NCI-H526 (cell line): ENCODE measurements at regions not wholly inside any gene's neighbourhood (a gene's known extent, or its start where the extent isn't known, plus 50 kb on each side); places are given as distances from the start of the nearest gene placed in this dataset.
A peak's percentile ranks its signal among the peaks of the same experiment; 100 is the strongest.
"Not testable (repeated sequence)": the region's sequence is repeated elsewhere in the genome, so short reads cannot be mapped to it uniquely, and the experiment has no call there.

Experiments
- DNase-seq, 2 experiments: peaks; one replicate each; lab custom pipeline; 2025; lab: John Stamatoyannopoulos, UW

- peak in 1 of 2 experiments; percentile 17 for DNase-seq
Measured at GRCh38 chr2:143852759-143853158, 667.2 kb downstream of the ZEB2 start.

GRCh38 chr2:143850084-143850483 lies 669.8 kb downstream of the ZEB2 start:
- no peak for DNase-seq

- no peak for DNase-seq
Measured at GRCh38 chr2:143847257-143847656, 672.7 kb downstream of the ZEB2 start.

- no peak for DNase-seq
Measured at GRCh38 chr2:143844986-143845385, 674.9 kb downstream of the ZEB2 start.

GRCh38 chr2:143843686-143844085 lies 676.2 kb downstream of the ZEB2 start:
- DNase-seq = no peak

GRCh38 chr2:143842836-143843235 lies 677.1 kb downstream of the ZEB2 start:
- no peak for DNase-seq

DNA sequence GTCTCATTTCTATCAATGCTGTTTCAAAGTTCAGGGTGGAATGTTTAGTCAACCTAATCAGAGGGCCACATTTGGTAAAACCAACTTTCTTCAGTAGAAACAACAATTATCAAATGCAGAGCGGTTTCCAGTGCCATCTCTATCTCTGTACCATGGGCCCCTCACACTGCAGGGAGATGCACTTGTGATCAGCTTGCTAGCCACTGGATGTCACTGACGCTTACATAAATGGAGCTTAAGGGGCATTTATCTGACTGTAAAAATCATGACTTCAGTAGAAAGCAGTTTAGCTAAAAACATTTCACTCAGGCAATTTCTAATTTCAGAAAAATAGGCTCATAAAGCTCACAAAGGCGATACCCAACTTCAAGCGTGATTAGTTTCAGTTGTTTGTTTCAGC lies 678.0 kb downstream of the ZEB2 start:
- no peak for DNase-seq

DNA sequence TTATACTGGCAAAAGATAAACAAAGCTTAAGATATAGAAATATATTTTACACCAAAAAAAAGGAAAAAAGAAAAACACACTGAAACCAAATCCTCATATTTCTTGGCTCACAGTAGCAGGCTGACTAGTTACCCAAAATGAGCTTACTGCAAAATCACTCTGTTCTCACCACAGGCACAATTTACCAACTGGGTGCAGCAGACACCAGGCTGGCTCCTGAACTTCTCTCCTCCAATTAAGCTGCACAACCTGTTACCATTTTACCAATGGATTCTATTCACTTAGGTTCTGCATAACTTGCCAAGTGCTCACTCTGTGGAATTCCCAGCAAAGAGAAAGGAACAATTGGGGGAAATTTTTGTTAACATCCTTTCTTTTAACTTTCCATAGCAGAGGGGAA lies 679.3 kb downstream of the ZEB2 start:
- no peak for DNase-seq

DNA sequence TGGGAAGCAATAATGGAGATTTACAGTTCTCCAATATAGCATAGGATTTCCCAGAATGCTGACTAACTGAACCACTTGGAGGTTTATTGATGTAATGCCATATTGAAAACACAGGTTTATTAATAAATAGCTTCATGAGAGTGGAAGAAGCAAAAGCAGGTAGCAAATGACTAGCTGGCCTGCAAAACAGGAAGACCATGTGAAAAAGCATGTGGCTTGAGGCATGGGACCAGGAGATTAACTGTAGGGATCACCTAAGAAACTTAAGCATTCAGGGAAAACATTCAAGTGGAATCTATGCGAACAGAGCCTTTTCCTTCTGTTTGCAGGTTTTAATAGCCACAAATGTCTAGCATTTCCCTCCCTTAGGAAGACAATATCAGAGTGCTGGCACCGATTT lies 679.7 kb downstream of the ZEB2 start:
- DNase-seq = no peak

DNA sequence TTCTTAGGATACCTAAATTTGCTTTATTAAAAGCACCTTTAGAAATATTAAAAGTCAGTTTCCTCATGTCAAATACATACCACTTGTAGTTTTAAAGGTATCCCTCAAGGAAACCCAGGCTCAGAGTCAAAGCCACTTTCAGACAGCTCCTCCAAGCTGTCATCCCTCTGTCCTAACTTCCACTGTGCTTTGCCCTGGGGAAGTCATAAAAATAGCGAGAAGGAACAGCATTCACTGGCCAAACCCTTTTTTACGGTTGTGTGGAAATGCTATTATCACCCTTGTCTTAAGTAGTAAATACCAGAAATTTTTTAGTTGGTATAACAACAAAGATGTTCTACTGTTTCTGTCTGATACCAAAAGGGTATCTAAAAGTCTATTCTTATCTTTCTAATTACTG lies 680.5 kb downstream of the ZEB2 start:
- DNase-seq = no peak

DNA sequence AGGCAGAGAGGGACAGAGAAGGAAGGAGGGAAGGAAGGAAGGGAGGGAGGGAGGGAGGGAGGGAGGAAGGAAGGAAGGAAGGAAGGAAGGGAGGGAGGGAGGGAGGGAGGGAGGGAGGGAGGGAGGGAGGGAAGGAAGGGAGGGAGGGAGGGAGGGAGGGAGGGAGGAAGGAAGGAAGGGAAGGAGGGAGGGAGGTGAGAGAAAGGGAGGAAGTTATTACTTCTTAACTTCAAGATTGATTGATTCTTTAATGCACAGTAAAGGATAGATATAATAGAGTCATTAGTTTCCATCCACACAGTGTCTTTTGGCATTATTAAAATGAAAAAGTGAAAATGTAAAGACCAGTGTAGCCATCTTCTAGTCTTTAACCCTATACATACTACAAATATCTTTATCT lies 682.9 kb downstream of the ZEB2 start:
- not testable (repeated sequence) for DNase-seq

- DNase-seq = no peak
Measured at GRCh38 chr2:143835481-143835880, 684.4 kb downstream of the ZEB2 start.

- no peak for DNase-seq
Measured at GRCh38 chr2:143833015-143833660, 686.8 kb downstream of the ZEB2 start.

DNA sequence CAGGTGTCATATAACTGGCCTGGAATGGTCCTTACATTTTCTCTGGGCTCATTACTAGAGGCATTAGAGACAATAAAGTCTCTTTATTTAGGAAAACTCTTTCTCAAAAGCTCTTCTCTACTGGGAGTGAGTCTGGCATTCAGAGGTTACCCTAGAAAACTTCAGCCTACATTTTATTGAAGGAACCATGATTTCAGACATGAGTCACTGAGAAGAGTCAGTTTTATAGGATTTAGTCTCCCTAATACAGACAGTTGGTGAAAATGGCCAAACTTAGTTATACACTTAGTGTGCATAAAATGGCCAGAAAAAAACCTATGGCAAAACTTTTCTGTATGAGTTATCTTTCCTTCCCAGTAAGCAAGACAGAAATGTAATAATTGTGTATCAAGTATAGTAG lies 689.4 kb downstream of the ZEB2 start:
- DNase-seq = no peak

GRCh38 chr2:143828763-143829537 lies 691.0 kb downstream of the ZEB2 start:
- no peak for DNase-seq

DNA sequence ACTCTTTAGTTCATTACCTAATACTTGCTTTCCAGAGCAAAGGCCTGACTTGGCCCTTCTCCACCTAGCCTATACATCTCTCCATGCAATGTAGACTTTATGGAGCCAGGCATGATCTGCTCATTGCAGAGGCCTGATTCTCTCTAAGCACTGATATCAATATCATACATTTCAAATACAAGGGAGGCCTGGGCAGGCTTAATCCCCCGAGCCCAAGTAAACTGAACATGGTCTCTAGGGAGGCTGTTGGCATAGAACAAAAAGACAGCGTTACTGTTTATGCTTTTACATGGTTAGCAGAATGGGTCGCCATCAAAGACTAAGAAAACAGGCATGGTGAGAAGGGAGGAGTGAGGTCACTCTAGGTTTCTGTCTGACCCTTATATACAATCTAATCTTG lies 695.1 kb downstream of the ZEB2 start:
- no peak for DNase-seq

DNA sequence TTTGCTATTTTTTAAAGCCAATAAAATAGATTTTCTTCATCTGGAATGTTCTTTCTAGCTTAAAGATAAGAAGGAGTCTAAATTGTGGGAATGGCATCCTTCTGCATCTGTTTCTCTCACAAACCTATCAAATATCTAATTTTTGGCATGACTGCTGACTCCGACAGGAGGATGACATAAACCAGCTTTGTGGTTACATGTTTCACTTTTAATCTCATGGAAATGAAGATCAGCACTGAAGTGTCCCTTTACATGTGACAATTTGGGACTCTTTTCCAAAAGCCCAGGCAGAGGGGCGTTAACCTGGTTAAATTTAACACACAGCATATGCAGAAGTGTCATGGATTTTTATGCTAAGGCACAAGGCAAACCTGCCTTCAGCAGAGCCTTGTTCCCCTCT lies 694.7 kb downstream of the ARHGAP15 start:
- no peak for DNase-seq

DNA sequence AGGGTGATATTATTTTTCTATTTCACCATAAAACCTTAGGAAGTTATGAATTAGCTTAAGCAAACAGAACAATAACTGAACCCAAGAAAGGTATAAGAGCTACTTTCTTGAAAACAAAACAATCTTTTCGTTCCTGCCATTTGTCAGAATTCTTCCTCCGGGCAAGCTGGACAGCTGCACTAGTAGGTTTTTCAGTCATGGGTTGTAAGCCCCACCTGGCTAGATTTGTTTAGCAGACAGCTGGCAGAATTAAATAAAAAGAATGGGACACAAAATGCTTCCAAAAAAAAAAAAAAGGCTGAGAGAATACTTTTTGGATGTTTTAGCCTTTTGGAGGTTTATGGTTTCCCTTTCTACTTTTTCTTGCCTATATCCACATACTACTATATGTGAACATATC lies 694.1 kb downstream of the ARHGAP15 start:
- no peak for DNase-seq

- no peak for DNase-seq
Measured at GRCh38 chr2:143822736-143823135, 693.5 kb downstream of the ARHGAP15 start.

DNA sequence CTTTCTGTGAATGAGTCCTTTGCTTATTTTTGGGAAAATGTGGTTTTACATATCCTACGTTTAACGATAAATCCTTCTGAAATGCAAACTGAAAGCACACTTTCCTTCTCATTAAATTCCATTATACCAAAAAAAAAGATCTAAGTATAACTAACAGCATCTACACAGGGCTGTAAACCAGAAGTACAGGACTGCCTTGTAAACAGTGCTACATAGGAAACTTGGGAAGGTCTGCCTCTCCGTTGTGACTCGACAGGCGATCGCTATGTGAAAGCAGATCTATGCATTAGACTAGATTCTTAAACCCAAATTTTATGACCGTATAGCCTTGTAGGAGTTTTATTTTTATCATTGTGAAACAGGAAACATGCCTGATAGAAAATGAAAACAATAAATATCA lies 690.5 kb downstream of the ARHGAP15 start:
- DNase-seq = no peak

DNA sequence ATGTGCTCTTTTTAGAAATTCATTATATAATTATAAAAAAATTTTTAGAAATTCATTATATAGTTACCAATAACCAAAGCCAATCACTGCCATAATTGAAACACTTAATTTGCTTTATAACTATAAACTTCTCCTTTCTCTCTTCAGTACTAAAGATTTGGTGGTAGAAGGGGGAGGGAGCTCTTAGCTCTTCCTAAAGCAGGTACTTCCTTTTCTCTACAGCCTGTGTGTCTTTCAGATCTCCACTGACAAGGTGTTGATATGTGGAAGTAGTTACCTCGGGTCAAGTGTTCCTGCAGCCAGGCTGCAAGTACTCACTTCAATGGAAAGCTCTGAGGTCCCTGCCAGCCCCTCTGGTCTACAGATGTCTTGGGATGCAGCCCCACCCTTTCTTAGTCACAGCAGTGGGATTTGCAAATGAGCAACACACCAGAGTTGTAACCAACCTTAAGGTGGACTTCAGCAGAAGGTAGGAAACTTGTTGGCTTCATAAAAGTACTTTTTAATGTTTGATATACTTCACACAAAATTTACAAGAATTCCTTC lies 690.0 kb downstream of the ARHGAP15 start:
- DNase-seq = no peak
